ENCODE measurements at regions not wholly inside any gene's neighbourhood (a gene's known extent, or its start where the extent isn't known, plus 50 kb on each side); places are given as distances from the start of the nearest gene placed in this dataset.

DNA sequence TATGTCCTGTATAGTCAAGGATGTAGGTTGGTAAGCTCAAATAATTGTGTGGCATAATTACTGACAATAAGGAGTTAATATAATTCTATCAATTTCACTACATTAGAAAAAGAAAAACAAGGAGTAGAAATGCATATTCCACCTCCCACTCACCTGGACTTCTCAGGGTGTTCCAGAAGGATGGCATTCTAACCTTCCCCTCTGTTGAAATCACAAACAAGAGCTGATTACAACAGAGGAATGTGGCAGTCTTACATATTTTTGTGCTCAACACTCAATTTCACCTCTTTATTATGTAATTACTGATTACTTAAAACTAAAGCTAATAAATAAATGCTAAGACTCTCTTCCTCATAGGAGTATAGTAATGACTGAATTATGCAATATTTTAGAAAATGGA, 745.3 kb downstream of the DTWD2 start:
- H3K27ac ChIP-seq = no peak overlapping the region
- DNase-seq (ENCODE audit: low read depth, low spot score) = no peak

GRCh38 chr5:118236108-118236849, 752.1 kb downstream of the DTWD2 start:
- DNase-seq (ENCODE audit: low read depth, low spot score) = no peak

DNA sequence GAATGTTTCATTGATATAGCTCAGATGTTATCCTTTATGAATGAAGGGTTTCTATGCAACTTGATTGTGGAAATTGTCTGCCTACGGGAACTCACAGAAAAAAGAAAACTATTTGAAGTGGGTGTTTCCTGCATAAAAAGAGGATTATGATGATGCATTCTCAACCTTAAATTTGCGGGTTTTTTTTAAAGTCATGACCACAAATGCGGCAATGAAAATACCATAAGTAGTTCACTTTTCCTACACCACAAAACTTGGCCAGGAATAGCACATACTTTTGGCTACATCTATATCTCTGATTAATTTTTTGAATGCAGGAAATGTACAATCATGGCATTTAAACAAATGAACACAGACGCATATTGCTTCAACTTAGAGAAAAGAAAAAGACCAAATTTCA, 754.7 kb downstream of the DTWD2 start:
- no peak for DNase-seq (ENCODE audit: low read depth, low spot score)

More at GRCh38 chr5:118236108-118236849, 752.1 kb downstream of the DTWD2 start:
- no peak overlapping the region for H3K27ac ChIP-seq

DNA sequence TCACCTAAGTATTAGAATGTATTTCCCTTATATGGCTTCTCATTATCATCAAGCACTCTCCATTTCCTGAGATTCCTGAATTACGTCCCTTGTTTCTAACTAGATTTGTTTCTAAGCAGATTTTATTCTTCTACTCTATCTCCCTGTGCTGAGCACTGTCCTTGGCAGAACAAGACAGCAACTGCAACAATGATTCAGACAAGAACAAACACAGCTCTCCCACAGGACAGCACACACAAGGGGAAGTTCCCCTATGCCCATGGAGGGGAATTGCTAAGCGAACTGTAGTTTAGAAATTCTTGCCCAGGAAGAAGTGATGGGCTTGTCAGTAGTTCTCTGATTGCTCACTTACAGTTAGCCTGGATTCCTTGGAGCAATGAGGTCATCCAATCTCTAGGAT, 759.9 kb downstream of the DTWD2 start:
- H3K27ac ChIP-seq = no peak overlapping the region
- DNase-seq (ENCODE audit: low read depth, low spot score) = no peak

More for the DNA sequence above, 754.7 kb downstream of the DTWD2 start:
- H3K27ac ChIP-seq = no peak overlapping the region

DNA sequence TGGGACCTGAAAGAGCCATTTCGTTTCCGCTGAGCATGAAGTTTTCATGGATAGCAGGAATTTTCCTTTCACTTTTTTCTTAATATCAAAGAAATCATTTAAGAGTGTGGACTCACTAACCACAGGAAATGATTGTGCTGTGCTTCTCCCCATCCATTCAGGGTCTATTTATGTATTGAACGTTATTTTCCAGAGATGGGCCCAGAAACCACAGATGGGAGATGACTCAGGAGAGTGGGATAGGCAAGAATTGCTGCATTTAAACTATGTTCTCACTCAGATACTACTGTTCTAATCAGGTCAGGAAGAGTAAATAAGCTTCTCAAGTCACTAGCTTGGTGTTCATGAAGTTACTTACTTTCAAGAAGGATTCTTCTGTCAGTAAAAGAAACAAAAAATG, 763.8 kb downstream of the DTWD2 start:
- DNase-seq (ENCODE audit: low read depth, low spot score) = no peak

GRCh38 chr5:118220556-118221195, 767.7 kb downstream of the DTWD2 start:
- no peak for DNase-seq (ENCODE audit: low read depth, low spot score)
- no peak overlapping the region for H3K27ac ChIP-seq

More for the DNA sequence above, 763.8 kb downstream of the DTWD2 start:
- no peak overlapping the region for H3K27ac ChIP-seq

DNA sequence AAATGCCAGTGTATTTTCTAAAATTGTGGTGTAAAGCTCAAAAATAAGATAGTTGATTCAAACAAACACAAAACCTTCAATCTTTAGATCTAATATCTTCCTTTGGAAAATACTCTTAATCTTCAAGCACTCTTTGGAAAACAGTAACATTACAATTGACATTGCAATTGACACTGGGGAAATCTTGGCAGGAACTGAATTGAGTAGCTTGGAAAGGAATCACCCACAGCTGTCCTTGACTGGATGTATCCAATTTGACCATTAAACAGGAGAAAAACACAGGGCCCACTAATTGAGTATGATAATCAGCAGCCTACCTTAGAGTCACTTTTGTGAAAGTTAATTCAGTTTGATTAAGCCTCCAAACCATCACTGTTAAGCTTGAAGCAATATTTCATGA, 776.7 kb downstream of the DTWD2 start:
- H3K27ac ChIP-seq = no peak overlapping the region
- no peak for DNase-seq (ENCODE audit: low read depth, low spot score)

GRCh38 chr5:118208031-118208453, 780.3 kb downstream of the DTWD2 start:
- no peak for DNase-seq (ENCODE audit: low read depth, low spot score)
- H3K27ac ChIP-seq = no peak overlapping the region

DNA sequence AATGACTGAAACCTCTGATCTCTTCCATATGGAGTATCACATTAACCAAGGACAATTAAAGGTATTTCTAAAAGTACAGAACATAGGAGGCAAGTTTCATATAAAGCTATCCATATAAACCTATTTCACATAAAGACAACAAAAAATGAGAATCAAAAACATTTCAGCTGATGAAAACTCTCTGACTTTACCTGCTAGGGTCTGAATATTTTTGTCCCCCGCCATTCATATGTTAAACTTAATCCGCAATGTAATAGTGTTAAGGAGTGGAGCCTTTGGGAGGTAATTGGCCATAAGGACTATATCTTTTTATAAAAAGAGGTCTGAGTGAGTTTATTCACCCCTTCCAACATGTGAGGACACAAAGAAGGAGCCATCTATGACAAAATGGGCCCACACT, 788.5 kb downstream of the DTWD2 start:
- DNase-seq (ENCODE audit: low read depth, low spot score) = no peak
- no peak overlapping the region for H3K27ac ChIP-seq

DNA sequence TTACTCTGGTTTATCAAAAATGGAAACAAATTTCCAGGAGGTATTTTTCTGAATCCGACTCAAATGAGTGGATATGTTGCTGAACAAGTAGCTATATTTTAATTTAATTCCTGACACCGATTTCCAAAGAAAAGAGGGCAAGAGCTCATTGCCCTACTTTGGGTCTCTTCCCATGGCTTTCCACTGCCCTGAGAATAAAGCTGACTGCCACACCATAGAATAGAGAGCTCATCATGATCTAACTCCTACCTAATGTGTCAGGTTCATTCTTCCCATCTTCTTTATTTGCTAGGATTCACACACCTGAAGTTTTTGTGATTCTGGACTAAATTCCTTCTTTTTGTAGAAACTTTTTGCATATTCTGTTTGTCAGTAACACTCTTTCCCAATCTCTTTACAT, 792.1 kb downstream of the DTWD2 start:
- no peak overlapping the region for H3K27ac ChIP-seq

DNA sequence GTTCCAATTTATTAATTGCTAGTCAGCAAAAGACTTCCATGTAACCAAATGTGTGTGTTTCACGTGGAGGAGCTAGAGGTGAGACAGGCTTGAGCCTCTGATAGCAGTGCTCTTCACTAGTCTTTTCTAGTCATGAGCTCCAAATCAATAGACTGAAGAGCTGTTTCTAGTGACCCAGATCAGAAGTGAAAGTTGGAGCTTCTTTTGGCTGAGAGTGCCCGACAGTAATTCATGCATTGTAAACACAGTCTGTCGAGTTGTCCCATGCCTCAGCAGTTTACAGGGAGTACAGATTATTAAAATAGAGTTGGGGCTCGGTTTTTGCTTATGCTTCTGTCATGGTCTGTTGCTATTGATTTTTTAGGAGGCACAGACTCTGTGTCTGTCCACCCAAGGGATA, 793.1 kb downstream of the DTWD2 start:
- no peak for DNase-seq (ENCODE audit: low read depth, low spot score)
- no peak overlapping the region for H3K27ac ChIP-seq

More for the DNA sequence above, 792.1 kb downstream of the DTWD2 start:
- no peak for DNase-seq (ENCODE audit: low read depth, low spot score)

- DNase-seq (ENCODE audit: low read depth, low spot score) = no peak
- H3K27ac ChIP-seq = no peak overlapping the region
Observed at GRCh38 chr5:118193194-118193905, 795.0 kb downstream of the DTWD2 start.

GRCh38 chr5:118185018-118185417, 803.3 kb downstream of the DTWD2 start:
- DNase-seq (ENCODE audit: low read depth, low spot score) = no peak
- H3K27ac ChIP-seq = no peak overlapping the region

- DNase-seq (ENCODE audit: low read depth, low spot score) = no peak
- H3K27ac ChIP-seq = no peak overlapping the region
Observed at GRCh38 chr5:118176146-118176545, 812.2 kb downstream of the DTWD2 start.

DNA sequence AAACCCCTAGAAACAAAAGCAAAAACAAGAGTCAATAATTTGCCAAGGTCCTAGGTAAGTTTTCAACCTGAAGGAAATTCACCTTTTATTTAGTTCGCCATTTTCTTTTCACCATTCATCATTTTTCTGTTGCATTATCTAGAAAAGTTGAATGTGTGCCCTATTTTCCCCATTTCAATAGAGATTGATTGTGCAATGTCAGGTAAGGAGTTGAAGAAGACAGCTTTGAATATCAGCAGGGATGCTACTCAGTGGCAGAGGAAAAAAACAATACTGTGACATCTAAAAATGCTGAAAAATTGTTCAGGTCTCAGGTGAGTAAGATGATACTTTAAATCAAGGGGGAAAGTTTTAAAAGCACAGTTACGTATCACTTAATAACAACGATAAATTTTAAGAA, 813.7 kb downstream of the DTWD2 start:
- DNase-seq (ENCODE audit: low read depth, low spot score) = no peak
- no peak overlapping the region for H3K27ac ChIP-seq

GRCh38 chr5:118173340-118173739, 815.0 kb downstream of the DTWD2 start:
- DNase-seq (ENCODE audit: low read depth, low spot score) = no peak
- H3K27ac ChIP-seq = no peak overlapping the region

- H3K27ac ChIP-seq = no peak overlapping the region
- no peak for DNase-seq (ENCODE audit: low read depth, low spot score)
Observed at GRCh38 chr5:118165619-118166018, 822.7 kb downstream of the DTWD2 start.

DNA sequence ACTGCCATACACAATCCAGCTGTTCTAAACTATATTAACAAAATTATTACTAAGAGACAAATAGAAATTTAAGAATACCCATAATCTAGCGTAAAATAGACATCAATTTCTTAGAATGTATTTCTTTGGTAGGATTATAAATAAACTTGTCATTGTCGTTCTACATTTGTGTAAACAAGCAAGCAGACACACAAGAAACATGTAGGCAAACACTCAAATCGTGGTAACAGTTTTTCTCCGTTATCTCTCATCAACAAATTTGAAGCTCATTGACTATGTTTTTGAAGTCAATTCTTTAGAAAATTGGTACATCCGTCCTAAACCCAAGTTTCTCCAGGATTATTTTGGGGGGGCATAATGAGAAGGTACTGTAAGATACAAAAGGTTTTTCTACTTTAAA, 832.2 kb downstream of the DTWD2 start:
- no peak overlapping the region for H3K27ac ChIP-seq
- DNase-seq (ENCODE audit: low read depth, low spot score) = no peak

GRCh38 chr5:118146824-118147223, 841.5 kb downstream of the DTWD2 start:
- DNase-seq (ENCODE audit: low read depth, low spot score) = no peak
- no peak overlapping the region for H3K27ac ChIP-seq

DNA sequence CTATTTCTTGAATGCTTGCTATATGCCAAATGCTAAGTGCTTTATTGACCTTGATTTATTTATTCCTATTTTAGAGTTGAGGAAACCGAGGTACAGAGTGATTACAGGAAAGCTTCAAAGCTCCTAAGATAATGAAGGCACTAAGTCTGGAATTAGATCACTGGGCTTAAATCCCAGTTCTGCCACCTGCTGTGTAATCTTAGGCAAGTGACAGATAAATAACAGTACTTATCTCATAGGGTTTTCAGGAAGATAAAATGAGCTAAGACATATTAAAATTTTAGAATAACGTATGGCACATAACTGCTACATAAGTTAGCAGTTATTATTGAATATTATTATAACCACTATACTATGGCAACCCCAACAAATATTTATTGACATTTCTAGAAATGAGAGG, 843.8 kb downstream of the DTWD2 start:
- no peak overlapping the region for H3K27ac ChIP-seq
- DNase-seq (ENCODE audit: low read depth, low spot score) = no peak

DNA sequence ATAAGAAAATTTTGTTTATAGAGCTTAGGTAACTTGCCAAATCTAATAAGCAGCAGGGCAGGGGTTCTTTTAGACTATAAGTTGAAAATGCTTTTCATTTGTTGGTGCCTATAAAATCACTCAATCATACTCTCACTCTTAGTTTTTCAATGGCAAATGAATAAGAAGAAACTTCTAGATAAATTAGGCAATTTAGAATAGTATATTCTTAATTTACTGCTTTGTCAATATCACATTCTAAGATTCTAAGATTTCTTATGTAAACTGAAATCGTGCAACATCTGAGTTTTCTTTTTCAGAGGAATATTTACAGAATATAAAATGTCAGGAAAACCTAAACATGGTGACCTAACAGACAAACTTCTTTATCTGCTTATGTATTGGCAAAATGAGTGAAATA, 849.0 kb downstream of the DTWD2 start:
- no peak overlapping the region for H3K27ac ChIP-seq
- DNase-seq (ENCODE audit: low read depth, low spot score) = no peak

Measured in epithelial cell of prostate (primary cell).